ENCODE measurements at regions not wholly inside any gene's neighbourhood (a gene's known extent, or its start where the extent isn't known, plus 50 kb on each side); places are given as distances from the start of the nearest gene placed in this dataset.
A peak's percentile ranks its signal among the peaks of the same experiment; 100 is the strongest.

DNA sequence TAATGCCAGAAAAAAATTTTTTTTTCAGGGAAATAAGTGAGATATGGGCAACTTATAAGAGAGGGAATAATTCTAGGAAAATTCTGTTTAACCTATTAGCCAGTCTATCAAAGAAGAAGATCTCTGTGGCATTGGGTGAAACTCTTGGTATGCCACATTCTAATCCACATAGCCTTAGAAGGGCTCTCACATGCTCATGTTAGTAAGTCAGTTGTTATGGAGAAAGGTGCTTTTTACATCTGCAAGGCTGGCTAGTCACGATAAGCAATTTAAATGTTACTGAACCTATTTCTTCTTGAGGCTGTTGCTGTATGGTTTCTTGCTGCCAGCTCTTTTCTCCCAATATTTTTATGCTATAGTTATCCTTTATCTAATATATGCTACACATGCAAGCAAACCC, 89.9 kb upstream of the MAGI1 start:
- H3K27ac Mint-ChIP-seq: no peak overlapping the region

DNA sequence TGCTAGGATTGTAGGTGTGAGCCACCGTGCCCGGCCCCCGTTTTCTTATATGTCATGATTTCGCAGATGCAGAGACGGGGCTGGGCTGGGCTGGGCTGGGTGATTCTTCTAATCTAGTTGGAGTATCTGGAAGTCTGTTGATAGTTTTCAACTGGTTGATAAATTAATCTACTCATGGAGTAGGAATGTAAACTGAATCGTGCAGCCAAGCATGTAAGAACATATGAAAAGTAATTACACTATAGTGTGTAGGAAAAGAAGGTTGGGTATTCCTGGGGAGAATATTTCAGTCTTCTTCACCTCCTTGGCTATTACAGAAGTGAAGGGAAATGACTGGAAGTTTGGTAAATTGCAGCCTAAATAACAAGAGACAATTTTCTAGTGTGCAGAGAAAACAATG, 82.6 kb upstream of the MAGI1 start:
- Mint-ChIP-seq H3K4me3 (no peak overlapping the region), H3K4me1 (ENCODE audit: unreplicated experiment) (peaks cover 11% of the 10 kb centered on the region), H3K27ac (no peak overlapping the region), H3K27me3 (no peaks in the 10 kb centered on the region), H3K36me3 (no peaks in the 10 kb centered on the region), H3K9me3 (no peaks in the 10 kb centered on the region)
- TF ChIP-seq, protein P1, sequence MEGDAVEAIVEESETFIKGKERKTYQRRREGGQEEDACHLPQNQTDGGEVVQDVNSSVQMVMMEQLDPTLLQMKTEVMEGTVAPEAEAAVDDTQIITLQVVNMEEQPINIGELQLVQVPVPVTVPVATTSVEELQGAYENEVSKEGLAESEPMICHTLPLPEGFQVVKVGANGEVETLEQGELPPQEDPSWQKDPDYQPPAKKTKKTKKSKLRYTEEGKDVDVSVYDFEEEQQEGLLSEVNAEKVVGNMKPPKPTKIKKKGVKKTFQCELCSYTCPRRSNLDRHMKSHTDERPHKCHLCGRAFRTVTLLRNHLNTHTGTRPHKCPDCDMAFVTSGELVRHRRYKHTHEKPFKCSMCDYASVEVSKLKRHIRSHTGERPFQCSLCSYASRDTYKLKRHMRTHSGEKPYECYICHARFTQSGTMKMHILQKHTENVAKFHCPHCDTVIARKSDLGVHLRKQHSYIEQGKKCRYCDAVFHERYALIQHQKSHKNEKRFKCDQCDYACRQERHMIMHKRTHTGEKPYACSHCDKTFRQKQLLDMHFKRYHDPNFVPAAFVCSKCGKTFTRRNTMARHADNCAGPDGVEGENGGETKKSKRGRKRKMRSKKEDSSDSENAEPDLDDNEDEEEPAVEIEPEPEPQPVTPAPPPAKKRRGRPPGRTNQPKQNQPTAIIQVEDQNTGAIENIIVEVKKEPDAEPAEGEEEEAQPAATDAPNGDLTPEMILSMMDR (conservative IDR thresholded peaks at IDR 0.05): no peak
- DNase-seq (ENCODE audit: extremely low spot score, unreplicated experiment): no peak

More for the DNA sequence above, 89.9 kb upstream of the MAGI1 start:
- Mint-ChIP-seq H3K36me3 (no peaks in the 10 kb centered on the region), H3K4me1 (ENCODE audit: unreplicated experiment) (peaks cover 3% of the 10 kb centered on the region), H3K4me3 (no peak overlapping the region), H3K27me3 (no peaks in the 10 kb centered on the region), H3K9me3 (no peaks in the 10 kb centered on the region)
- TF ChIP-seq, protein P1 (conservative IDR thresholded peaks at IDR 0.05): no peak
- no peak for DNase-seq (ENCODE audit: extremely low spot score, unreplicated experiment)

DNA sequence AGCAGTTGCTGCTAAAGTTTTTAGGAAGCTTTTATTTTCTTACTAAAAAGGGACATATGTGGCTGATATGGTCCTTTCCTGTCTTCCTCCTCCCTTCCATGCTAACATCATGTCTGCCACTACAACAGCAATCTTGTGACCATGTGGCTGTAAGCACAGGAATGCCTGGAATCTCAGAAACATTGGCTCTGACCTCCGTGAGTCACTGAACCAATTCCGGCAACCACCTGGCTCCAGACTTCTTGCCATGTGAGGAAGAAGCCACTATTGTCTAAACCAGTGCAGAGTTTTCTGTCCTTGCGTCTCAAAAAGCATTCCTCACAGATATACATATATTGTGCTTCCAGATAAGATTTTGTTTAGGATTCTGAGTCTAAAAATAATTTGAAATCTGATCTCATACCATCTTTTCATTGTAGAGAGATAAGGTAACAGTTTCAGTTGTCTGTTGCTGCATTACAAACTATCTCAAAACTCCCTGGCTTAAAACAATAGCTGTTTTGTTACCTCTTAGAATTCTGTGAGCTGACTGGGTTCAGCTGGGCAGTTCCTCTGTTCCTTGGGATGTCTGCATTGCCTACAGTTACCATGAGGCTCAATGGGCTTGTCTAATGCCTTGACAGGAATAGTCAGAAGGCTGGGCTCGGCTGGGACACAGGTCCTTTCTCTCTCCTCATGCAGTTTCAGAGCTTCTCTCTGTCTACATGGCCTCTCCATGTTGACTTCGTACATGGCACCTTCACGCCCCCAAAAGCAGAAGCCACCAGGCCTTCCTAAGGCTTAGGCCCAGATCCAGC, 77.3 kb upstream of the MAGI1 start:
- DNase-seq (ENCODE audit: extremely low spot score, unreplicated experiment): no peak
- Mint-ChIP-seq H3K4me1 (ENCODE audit: unreplicated experiment) (peaks cover 13% of the 10 kb centered on the region), H3K9me3 (no peaks in the 10 kb centered on the region), H3K27ac (peak overlapping the region; percentile 9), H3K27me3 (peaks cover 3% of the 10 kb centered on the region), H3K4me3 (no peak overlapping the region), H3K36me3 (no peaks in the 10 kb centered on the region)
- TF ChIP-seq, protein P1 (conservative IDR thresholded peaks at IDR 0.05): no peak

DNA sequence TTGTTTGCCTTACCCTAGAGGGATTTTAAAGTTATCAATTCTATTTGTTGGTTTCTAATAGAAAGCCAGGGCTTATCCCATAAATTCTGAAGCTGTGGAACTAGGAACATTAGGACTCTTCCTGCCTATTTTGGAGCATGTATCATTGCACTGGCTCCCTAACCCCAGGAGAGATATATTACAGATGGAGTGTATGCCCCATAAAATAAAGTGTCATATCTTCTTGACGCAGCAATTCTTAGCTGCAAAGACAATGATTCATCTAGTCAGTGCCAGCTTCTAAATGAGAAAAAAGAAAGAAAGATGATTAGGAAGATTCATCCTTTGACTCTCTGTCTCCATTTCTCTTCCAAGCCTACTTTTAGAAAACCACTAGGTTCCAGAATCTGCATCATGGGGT, 74.8 kb upstream of the MAGI1 start:
- Mint-ChIP-seq H3K36me3 (no peaks in the 10 kb centered on the region), H3K9me3 (no peaks in the 10 kb centered on the region), H3K4me1 (ENCODE audit: unreplicated experiment) (peaks cover 13% of the 10 kb centered on the region), H3K27me3 (peaks cover 3% of the 10 kb centered on the region), H3K27ac (no peak overlapping the region), H3K4me3 (no peak overlapping the region)
- DNase-seq (ENCODE audit: extremely low spot score, unreplicated experiment): no peak
- TF ChIP-seq, protein P1 (conservative IDR thresholded peaks at IDR 0.05): no peak

DNA sequence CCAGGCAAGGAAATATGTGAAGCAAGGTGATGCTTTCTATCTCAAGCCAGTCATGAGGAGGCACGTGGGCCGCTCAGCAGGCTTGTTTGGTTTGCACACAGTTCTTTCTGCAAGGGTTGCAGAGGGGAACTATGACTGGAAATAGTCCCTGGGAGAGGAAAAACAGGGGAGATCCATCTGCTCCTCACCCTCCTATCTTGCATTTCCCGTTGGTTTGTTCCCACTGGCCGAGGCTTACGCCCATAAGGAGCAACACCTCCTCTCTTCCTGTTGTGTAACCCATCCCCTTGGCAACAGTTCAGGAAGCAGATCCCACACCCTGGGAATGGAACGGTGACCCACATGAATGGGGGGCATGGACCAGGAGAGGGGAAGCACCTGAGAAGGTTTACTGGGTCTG, 72.1 kb upstream of the MAGI1 start:
- H3K27ac Mint-ChIP-seq: no peak overlapping the region
- no peaks in the 10 kb centered on the region for H3K9me3 Mint-ChIP-seq
- TF ChIP-seq, protein P1 (conservative IDR thresholded peaks at IDR 0.05): no peak
- peaks cover 3% of the 10 kb centered on the region for H3K27me3 Mint-ChIP-seq
- no peak overlapping the region for H3K4me3 Mint-ChIP-seq
- no peak for DNase-seq (ENCODE audit: extremely low spot score, unreplicated experiment)
- H3K4me1 Mint-ChIP-seq (ENCODE audit: unreplicated experiment): peaks cover 3% of the 10 kb centered on the region
- H3K36me3 Mint-ChIP-seq: no peaks in the 10 kb centered on the region
